ENCODE measurements at regions not wholly inside any gene's neighbourhood (a gene's known extent, or its start where the extent isn't known, plus 50 kb on each side); places are given as distances from the start of the nearest gene placed in this dataset.

- POLR2A ChIA-PET (ENCODE audit: unreplicated experiment): no interaction called here
- intact Hi-C loops (cut with micrococcal nuclease): loop anchor here (5.0 kb wide), 1 partner anchor 32 kb away; no protein-coding TSS in a partner anchor
Measured at GRCh38 chr1:224489534-224490365, 55.2 kb upstream of the WDR26 start.

GRCh38 chr1:224490549-224491537 lies 56.2 kb upstream of the WDR26 start:
- intact Hi-C loops (cut with micrococcal nuclease): loop anchor here (5.0 kb wide), 1 partner anchor 34 kb away; no protein-coding TSS in a partner anchor
- H3K79me2 ChIP-seq (ENCODE audit: low read length): no peaks in the 10 kb centered on the region
- no peaks in the 10 kb centered on the region for H4K20me1 ChIP-seq (ENCODE audit: low read length)
- BruUV-seq (replicated peaks): no TSS peak
- H3K36me3 ChIP-seq (ENCODE audit: low read depth, low read length): no peaks in the 10 kb centered on the region
- H3K9ac ChIP-seq (ENCODE audit: low read length): no peak overlapping the region
- H3K4me1 ChIP-seq (ENCODE audit: insufficient read depth, low read length): peaks cover 25% of the 10 kb centered on the region
- ChIA-PET CTCF (no interaction called here), POLR2A (ENCODE audit: unreplicated experiment) (no interaction called here)
- no peaks in the 10 kb centered on the region for H3F3A ChIP-seq (ENCODE audit: low read length, unreplicated experiment)
- no peaks in the 10 kb centered on the region for H3K27me3 ChIP-seq (ENCODE audit: low read length)
- no peaks in the 10 kb centered on the region for H3K9me2 ChIP-seq (replicated peaks; ENCODE audit: low read length)
- DNase-seq: no peak
- no peak for ATAC-seq
- no peak for TF ChIP-seq CTCF (conservative IDR thresholded peaks at IDR 0.05; ENCODE audit: low read depth, low read length)
- no peak for TF ChIP-seq EZH2 (IDR thresholded peaks at IDR 0.05; ENCODE audit: low read length, unreplicated experiment)
- no peak for TF ChIP-seq EZH2phosphoT487 (IDR thresholded peaks at IDR 0.05; ENCODE audit: borderline replicate concordance, low read length)
- H3K9me3 ChIP-seq (ENCODE audit: low read length): no peaks in the 10 kb centered on the region
- no peak overlapping the region for H3K4me2 ChIP-seq (ENCODE audit: low read length)
- H3K27ac ChIP-seq (ENCODE audit: low read length): no peak overlapping the region
- H2AFZ ChIP-seq (ENCODE audit: low read length): no peak overlapping the region
- no peak overlapping the region for H3K4me3 ChIP-seq (ENCODE audit: low read length)

More at GRCh38 chr1:224489534-224490365, 55.2 kb upstream of the WDR26 start:
- Histone ChIP-seq H3K36me3 (ENCODE audit: low read depth, low read length) (no peaks in the 10 kb centered on the region), H3K4me2 (ENCODE audit: low read length) (no peak overlapping the region), H3K9me3 (ENCODE audit: low read length) (no peaks in the 10 kb centered on the region), H3K4me1 (ENCODE audit: insufficient read depth, low read length) (peaks cover 25% of the 10 kb centered on the region), H3K9me2 (replicated peaks; ENCODE audit: low read length) (no peaks in the 10 kb centered on the region), H3K4me3 (ENCODE audit: low read length) (no peak overlapping the region), H3K9ac (ENCODE audit: low read length) (no peak overlapping the region), H3K27ac (ENCODE audit: low read length) (no peak overlapping the region), H3K27me3 (ENCODE audit: low read length) (no peaks in the 10 kb centered on the region), H4K20me1 (ENCODE audit: low read length) (no peaks in the 10 kb centered on the region), H3K79me2 (ENCODE audit: low read length) (no peaks in the 10 kb centered on the region), H2AFZ (ENCODE audit: low read length) (no peak overlapping the region), H3F3A (ENCODE audit: low read length, unreplicated experiment) (no peaks in the 10 kb centered on the region)
- BruUV-seq (replicated peaks): no TSS peak
- TF ChIP-seq EZH2phosphoT487 (IDR thresholded peaks at IDR 0.05; ENCODE audit: borderline replicate concordance, low read length): no peak
- TF ChIP-seq EZH2 (IDR thresholded peaks at IDR 0.05; ENCODE audit: low read length, unreplicated experiment): no peak
- no peak for TF ChIP-seq CTCF (conservative IDR thresholded peaks at IDR 0.05; ENCODE audit: low read depth, low read length)
- CTCF ChIA-PET: interaction anchor here (0.6 kb wide), 1 partner anchor 23 kb away, joined by 3 read pairs; no protein-coding TSS in a partner anchor
- no peak for ATAC-seq
- no peak for DNase-seq

All from PC-3 (cell line).